Limb (tissue), 2 donors: ENCODE measurements at regions not wholly inside any gene's neighbourhood (a gene's known extent, or its start where the extent isn't known, plus 50 kb on each side); places are given as distances from the start of the nearest gene placed in this dataset.

Experiments
- DNase-seq, 2 donors: peaks; one replicate each; pipeline ENCODE4 v3.0.0-alpha.2; 2016; ENCODE audit errors: extremely low spot score in 2 of 2

DNA sequence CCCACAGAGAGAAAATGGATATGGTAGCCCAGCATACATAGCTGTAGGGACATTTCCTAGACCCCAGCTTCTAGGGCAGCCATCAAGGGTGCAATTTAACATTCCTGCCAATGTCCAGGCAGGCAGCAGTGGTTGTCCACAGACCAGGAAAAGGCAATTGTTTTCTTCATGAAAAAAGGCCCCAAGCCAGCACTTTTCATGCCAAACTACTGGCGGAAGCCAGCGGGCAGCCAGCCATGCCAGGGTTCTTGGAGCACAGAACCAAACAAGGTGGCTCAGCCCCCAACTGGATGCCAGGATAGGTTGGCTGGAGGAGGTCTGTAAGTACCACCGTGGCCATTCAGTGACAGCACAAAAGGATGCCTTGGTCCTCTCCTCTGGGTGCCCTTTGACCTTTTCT is 94.6 kb downstream of the BANF2 start:
- DNase-seq: no peak

DNA sequence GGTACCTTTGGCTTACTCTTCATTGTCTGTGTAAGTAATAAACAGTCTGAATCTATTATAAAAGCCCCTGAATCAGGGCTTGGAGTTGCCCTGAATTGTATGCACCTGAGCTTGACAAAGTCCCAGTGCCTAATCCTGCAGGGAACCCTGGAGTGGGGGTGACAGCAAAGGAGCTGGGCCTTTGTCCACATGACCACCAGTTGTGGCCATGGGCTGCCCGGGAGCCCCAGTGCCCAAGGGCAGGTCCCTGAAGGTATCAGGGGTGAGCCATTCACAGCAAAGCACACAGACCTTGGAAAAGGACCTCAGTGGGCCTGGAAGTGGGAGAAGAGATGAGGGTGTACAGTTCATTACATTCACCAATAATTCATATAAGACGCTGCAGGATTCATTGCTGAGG is 94.2 kb downstream of the BANF2 start:
- DNase-seq: no peak

DNA sequence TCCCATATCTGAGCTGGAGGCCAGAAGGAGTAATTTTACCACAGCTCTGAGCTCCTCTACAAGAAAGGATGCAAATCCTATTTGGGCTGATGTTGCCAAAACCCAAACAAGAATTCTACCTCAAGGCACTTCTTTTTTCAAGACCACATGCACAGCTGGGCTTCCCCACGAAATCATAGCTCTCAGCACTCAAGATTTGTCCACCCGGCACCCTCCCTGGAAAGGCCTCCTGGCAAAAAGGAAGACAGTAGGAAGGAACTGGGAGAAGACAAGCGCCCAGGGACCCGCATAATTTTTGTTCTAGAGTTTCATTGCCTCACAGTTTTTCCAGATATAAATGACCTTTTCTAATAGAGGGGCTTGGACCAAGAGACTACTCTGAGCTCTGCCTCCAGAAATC is 90.5 kb downstream of the BANF2 start:
- no peak for DNase-seq

DNA sequence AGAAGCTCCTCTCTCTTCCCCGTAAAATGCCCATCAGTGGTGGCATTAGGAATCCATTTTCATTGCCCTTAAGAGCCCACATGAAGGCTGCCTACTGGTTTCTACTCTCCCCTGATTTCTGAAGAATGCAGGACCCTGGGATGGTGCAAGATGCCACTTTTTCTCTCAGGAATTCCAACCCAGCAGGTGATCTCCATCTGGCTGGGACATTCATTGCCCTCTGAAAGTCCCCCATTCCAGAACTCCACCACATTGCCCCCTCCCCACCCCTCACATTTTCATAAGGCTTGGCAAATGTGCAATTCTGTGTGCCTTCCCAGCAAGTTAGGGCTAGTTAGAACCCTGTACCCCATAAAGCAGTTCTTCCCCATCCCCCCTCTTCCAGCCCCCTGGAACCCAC is 88.0 kb downstream of the BANF2 start:
- no peak for DNase-seq

DNA sequence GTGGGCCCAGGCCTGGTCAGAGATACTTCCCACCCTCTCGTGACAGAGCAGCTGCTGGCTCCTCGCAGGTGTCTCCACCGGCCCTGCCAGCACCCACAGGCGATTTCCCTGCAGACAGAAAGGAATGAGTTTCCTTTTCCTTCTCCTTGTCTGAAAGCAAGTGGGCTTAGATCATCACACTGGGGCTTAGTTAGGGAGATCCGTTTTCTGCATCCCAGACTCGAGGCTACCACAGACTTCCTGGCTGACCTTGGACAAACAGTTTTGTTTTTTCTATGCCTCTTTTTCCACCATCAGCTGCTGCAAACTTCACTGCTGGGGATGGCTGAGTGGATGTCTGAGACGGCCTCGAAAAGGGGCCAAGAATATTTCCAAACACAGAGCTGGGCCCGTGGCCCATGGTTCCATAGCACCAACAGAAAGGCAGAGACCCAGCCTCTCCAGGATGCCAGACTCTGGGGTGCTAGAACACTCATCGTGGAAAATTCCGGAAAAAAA is 86.5 kb downstream of the BANF2 start:
- no peak for DNase-seq
